HG03097 (cell line): ENCODE measurements at regions not wholly inside any gene's neighbourhood (a gene's known extent, or its start where the extent isn't known, plus 50 kb on each side); places are given as distances from the start of the nearest gene placed in this dataset.

Experiments used
- ATAC-seq: cut with Tn5 transposase; IDR thresholded peaks from one replicate; pipeline ENCODE4 v1.9.1; 2021; ENCODE audit not compliant: unreplicated experiment, low FRiP score

DNA sequence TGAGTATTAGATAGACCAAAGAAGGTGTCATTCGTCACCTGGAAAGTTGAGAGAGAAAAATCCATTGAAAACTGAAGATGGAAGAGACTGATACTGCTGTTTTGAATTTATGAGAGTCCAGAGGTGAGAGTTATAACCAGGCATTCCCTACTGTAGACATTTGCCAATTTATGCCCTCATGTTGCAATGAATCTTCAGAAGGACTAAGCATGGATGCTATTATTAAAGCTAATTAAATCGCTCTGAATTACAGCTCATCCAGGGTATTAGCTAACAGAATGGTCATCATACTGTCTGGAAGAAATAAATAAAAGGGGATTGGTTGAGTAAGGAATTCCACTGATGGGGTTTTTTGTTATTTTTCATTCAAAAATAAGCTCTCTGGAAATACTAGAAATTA is 101.6 kb upstream of the PLPP4 start:
- no peak for ATAC-seq

DNA sequence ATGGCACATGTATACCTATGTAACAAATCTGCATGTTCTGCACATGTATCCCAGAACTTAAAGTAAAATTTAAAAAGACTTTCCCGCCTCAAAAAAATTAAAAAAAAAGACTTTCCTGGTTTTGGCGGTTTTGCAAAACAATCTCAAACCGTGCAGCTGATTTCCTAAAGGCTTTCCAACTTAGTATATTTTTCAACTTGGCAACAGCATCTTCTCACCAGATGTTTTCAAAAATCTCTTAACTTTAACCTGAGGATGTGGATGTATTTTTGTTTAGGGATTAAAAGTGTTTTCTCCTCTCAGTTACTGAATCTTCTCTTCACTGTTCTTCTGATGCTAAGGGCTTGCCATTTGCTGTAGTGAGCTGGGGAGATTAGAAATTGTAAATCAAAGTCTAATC is 96.5 kb upstream of the PLPP4 start:
- ATAC-seq = no peak

DNA sequence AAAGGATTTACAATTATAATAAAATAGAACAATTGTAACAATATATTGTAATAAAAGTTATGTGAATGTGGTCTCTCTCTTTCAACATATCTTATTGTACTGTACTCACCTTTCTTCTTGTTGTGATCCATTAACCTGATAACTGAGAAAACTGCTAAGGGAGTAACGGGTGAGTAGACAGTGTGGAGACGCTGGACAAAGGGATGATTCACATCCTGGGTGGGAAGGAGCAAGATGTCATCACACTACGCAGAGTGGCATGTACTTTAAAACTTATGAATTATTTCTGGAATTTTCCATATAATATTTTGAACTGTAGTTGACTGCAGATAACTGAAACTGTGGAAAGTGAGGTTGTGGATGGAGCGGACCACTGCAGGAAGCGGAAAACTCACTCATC is 91.2 kb upstream of the PLPP4 start:
- no peak for ATAC-seq

DNA sequence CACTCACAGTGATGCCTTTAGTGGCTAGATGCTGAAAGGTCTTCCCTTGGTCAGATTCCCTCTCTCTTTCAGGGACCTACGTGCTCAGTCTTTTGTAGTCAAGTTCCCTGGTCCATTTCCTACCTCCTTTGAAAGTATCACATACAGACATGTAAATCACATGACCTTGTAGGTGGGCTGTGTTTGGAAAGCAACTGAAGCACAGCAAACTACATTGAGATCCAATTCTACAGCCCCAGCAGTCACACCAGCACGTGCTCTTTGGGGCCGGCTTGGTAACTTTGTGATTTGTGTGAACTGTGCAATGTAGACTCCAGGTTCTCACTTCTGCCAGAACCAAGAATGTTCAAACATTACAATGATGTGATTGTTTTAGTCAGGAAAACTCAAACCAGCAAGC is 89.7 kb upstream of the PLPP4 start:
- no peak for ATAC-seq

DNA sequence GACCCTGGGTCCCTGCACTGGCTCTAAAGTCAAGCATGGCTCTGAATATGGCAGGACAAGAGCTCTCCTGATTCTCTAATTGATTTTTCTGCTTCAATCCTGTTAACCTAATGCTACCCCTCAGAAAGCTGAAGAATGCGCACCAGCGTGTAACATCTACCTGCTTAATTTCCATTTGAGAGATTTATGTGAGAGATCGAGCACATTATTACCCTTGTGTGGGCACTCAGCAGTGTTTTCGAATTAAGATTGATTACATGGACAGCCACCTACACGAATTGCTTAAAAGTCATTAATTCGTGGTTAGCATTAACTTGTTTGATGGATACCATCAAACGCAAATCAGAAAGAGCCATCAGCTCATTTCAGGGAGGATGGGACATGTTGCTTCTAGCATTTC is 88.7 kb upstream of the PLPP4 start:
- no peak for ATAC-seq

DNA sequence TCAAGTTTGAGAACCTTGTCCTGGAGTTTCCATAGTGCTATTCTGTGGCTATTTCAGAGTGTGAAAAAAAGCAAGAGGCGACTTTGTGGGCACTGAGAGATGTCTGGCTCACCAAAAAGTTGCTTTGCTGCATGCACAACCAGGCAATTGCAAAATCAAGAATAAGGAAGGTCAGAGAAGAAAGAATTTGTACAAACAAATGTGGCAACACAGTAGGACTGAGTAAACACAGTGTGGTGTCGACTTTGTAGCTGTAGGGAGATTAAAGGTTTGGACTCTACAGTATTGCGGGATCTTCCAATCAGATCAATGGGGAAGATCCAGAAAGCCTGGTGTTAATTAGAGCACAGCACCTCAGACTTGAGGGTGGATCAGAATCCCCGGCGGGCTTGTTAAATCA is 88.1 kb upstream of the PLPP4 start:
- ATAC-seq = no peak

DNA sequence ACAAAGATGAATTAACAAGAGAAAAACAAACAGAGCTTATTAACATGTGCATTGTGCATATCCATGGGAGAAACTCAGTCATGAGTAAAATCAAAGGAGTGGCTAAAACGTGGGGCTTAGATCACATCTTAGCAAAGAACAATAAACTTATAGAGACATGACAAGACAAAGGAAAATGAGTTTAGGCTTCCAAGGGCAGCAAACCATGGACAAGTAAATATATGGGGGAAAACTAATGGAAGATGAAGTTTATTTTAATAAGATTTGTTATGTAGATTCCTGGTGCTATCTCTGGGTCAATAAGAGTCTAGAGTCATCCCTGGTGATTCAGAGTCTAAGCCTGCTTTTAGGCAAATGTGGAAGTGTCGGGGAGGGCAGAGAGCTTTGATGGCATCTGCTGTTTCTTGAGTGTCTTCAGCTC is 87.2 kb upstream of the PLPP4 start:
- no peak for ATAC-seq

DNA sequence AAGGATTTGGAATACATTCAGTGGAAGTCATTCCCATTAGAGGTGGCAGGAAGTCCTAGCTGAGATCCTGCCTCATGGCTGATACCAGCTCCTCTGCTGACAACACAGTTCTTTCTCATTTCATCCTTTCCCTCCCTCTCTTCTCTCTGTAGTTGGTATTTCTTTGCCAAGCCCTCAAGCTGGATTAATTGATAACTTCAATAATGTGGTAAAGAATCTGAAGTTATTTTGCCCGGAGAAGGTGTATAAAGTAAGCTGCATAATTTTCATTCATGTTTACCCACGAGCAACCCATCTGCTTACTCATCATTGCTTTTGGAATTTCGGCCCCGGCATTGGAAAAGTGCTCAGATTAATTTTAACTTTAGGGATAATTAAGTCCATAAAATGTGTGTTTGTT is 85.2 kb upstream of the PLPP4 start:
- no peak for ATAC-seq

DNA sequence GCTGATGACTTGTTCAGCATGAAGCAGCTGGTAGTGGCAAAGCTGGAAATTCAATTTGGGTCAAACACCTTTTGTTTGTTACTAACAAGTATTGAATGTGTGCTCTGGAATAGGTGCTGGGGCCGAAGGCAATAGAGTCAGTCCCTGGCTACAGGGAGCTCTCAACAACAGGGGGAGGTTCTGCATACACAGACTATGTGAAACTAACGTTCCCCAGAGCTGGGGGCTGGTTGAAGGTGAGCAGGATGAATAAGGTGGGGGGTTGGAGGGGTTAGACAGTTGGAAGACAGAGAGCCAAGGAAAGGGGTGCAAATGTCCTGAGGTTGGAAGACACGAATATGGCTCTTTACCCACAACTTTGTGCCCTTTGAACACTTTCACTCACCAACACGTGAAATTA is 84.1 kb upstream of the PLPP4 start:
- no peak for ATAC-seq

DNA sequence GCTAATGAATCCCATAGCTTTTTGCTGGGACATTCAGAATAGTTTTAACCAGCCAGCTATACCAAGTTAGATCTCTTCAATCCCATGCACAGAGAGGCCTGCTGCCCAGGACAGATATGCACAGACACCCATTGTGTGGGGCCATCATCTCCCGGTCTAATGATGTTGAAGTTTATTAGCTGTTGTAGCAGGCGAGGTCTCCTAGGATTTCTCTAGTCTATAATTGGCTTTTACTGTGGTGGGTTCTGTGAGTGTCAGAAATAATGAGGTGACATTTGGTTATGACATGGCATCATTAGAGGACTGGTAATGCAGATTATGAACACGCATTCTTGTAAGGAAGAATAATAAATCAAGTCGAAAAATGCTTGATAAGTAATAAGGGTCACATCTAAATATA is 81.4 kb upstream of the PLPP4 start:
- no peak for ATAC-seq

DNA sequence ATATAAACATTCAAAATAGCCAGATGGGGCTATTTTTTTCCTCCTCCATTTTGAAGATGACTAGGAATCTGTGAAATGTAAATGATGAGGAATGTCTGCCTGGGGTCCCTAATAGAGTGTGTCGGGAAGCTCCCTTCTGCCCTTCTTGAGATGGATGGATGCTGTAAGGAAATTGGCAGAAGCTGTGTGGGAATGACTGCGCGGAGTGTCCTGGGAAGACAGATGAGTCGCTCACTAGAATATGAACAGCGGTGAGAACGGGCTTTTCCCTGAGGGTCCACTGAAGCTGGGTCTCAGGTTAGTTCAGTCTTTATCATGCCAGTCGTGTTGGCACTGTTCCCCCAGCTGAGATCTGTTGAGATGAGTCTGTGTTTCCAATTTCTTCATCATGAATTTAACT is 75.1 kb upstream of the PLPP4 start:
- ATAC-seq = no peak

DNA sequence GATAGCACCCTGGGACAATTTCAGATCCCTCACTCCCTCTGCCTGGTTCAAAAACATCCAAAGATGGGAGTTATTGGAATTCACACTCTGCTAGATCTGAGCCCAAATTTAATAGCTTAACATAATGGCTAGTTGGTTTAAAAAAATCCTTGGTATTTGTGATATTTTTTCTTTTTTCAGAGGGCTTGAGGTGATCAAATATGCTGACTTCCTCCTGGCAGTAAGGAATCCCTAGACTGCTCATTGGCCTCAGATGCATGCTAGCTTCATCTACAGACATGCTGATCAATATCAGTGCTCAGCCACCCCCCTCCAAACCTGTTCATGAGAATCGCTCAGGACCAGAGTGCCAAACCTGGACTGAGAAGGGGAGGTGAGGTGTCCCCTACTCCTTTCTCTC is 74.7 kb upstream of the PLPP4 start:
- no peak for ATAC-seq

DNA sequence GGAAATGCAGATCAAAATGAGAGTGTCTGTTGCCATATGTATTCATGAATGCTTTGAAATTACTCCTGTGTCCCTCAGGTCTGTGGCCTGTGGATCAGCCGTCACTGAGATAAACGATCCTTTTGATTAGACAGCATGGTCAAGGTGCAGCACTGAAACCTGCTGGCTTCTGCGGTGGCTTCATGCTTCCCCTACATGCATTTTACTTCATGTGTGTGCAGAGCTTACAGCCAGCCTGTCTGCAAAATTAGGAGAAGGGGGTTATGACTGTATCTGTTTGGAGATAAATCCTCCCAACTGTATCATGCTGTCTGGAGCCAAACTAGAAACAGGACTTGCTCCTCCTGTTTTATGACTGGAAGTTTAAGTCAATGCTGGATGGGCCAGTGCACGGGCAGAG is 71.0 kb upstream of the PLPP4 start:
- ATAC-seq = no peak

DNA sequence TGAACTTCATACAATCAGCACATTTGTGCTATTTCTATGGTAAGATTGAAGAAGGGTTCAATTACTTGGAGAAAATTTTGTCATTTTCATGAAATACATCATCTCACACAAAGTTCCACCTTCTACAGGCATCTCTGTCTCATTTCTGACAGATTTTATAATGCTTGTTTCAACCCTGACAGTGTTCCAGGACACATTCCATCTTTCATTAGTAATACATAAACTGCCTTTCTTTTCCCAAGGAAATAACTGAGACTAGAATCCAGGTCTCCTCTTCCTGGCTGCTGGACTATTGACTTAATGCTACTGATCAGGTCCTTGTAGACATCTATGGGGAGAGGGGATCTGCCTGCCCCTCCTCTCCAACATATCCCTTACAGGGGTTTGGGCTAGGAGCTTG is 70.1 kb upstream of the PLPP4 start:
- ATAC-seq = no peak

DNA sequence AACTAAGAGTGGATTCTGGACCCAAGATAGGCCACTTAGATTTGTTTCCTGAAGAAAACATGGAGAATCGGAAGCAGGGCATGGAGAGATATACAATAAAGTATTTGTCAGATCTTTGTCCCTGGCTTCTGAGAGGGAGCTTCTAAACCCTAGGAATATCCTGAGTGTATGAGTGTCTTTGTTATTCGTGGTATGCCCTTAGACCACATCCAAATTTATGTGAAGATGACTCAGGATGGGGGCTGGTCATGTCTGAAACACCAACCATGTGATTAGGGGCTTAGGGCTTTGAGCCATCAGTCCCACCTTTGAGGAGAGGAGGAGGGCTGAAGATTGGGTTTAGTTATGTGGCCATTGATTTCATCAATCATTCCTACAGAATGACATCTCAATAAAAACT is 69.7 kb upstream of the PLPP4 start:
- no peak for ATAC-seq

DNA sequence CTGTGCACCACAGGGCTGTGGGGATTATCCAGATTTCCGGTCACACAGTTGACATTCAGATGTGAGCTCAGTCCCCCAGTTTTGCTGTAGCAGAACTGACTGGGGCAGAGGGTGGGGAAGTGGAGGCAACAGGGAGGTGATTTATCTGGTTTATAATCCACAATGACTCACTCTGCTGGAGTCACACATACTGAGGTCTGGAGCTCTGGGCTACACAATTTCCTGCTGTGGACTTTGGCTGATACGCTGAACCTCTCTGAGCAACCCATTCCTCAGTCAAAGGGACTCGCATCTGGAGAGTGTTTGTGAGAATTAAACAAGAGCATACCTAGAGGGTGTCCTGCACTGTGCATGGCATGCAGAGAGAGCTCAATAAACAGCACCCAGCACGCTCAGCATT is 64.8 kb upstream of the PLPP4 start:
- no peak for ATAC-seq

DNA sequence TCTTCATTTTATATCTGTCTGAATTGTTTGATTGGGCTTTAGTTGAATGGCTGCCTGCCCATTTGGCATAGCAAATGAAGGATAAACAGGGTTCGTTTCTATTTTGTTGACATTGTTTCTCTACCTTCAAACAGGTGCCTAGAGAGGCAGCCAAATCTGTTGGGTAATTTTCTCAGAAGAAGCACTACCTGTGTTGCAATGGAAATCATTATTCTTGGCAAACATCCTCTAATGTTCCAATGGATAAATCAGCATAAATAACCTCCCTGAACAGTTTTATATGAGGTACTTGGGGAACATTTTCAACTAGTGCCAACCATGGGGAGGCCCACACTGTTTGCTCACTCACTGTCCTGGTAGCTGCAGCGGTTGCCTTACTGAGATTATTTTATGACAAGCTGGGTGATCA is 64.4 kb upstream of the PLPP4 start:
- ATAC-seq = no peak

DNA sequence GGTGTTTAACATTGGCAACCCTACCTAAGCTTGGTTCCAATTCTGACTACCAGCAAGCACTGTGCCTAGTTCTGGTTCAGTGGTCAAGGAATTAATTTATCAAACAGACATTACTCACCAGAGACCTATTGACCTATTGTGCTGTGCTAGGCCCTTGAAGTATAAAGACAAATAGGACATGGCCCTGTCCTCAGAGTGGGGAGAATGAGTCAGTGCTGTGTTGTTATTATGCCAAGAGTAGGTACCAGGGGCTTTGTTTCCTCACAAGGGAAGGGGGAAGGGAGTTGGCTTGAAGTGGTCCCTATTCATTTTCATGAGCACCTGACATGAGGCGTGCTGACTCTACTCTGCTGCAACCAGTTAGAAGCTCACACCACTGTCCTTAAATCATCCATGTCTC is 62.6 kb upstream of the PLPP4 start:
- no peak for ATAC-seq

DNA sequence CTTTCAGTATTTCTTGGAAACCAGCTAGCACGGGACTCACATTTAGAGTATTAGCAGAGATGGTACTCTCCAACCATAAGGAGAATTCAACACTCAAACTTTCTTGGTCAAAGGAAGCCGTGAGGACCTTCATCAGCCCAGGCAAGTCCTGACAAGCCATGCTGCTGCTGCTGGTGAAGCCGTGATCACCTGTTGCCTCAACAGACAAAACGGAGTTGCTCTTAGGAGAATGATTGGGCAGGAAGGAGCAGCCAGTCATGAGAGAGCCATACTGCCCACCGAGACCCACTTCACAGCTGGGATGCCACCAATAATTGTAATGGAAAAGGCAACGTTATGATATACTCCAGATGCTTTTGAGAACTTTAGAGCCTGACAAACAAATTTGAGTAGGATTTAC is 60.8 kb upstream of the PLPP4 start:
- ATAC-seq = no peak

DNA sequence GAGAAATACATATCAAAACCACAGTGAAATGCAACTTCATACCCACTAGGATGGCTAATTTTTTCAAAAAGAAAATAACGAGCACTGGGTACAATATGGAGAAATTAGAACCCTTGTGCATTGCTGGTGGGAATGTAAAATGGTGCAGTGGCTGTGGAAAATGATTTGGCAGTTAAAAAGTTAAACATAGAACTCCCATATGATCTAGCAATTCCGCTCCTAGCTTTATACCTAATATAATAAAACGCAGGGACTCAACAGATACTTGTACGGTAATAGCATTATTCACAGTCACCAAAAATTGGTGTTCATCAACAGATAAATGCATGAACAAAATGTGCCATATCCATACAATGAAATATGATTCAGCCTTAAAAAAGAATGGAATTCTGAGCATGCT is 58.8 kb upstream of the PLPP4 start:
- no peak for ATAC-seq

DNA sequence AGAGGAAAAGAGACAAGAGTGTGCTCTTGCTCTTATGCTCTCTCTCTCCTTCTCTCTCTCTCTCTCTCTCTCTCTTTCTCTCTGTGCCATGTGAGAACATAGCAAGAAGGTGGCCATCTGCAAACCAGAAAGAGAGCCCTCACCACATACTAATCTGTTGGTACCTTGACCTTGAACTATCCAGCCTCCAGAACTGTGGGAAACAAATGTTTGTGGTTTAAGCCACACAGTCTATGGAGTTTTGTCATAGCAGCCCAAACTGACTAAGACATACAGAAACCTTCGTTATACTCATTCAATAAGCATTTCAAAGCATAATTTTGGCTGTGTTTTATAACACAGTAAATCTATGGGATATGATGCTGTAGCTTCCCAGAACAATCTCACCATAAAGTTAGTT is 56.4 kb upstream of the PLPP4 start:
- no peak for ATAC-seq

DNA sequence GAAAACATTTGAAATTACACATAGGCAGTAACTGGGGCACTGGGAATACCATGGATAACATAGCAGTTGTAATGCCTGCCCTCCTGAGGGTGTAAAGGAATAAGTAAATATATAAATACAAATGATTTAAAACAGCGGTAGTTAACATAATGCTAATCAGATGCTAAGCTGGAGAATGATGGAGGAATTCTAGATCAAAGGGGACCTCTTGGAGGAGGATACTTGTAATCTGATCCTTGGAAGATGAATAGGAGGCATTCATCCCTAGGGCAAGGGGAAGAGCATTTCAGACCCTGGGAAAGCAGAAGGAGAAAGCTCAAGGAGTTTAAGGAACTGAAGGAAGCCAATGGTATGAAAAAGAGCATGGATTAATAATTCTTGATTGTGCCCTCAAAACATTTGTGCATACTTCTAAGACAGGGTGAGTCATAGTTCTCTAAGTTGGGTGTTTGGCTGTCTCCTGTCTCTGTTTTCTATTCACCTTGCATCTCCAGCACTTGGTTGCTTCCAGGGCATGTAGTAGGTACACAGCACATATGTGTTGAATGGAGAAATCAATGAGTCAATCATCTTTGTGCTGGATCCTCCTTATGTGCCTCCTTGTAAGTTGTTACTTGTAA is 54.8 kb upstream of the PLPP4 start:
- no peak for ATAC-seq

DNA sequence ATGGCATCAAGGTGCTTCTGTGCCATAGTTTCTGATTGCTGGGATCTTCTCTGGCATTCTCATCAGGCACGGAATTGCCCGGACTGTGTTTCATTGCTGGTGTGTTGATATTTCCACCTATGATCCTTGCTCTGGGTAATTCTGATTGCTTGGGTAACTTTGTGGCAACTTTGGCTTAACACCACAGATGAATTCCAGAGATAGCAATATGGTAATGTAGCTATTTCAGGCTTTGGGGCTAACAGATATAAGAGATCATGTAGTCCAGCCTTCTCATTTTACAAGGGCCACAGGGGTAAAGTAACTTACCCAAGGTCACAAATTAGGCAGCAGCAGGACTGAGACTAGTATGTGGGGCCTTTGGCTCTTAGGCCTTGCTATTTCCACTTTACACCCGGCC is 53.9 kb upstream of the PLPP4 start:
- no peak for ATAC-seq
